HG03439 (cell line): ENCODE measurements at regions not wholly inside any gene's neighbourhood (a gene's known extent, or its start where the extent isn't known, plus 50 kb on each side); places are given as distances from the start of the nearest gene placed in this dataset.
"Not testable (repeated sequence)": the region's sequence is repeated elsewhere in the genome, so short reads cannot be mapped to it uniquely, and the experiment has no call there.

ENCODE experiments used
- ATAC-seq: cut with Tn5 transposase; IDR thresholded peaks from one replicate; pipeline ENCODE4 v1.9.1; 2021; ENCODE audit warnings: mild to moderate bottlenecking, moderate library complexity; ENCODE audit not compliant: unreplicated experiment

DNA sequence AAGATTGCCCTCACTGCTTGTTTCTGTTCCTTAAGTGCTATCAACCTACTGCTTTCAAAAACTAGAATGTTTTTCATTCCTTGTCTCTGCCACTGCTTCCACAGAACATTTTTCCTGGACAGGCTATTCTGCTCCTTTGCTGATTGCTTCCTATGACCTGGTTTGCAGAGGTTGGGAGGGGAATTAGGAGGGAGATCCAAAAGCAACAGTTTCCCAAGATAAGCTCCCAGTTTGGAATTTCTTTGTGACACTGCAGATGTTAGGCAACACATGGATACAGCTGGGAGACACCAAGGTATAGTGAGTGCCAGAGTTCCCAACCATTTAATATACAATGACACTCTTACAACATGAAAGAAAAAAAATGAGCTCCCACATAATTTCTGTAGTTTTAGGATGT, 1036.5 kb downstream of the ROBO2 start:
- no peak for ATAC-seq

- no peak for ATAC-seq
Observed at GRCh38 chr3:78077178-78077577, 1037.3 kb downstream of the ROBO2 start.

- ATAC-seq: no peak
Observed at GRCh38 chr3:78077842-78078241, 1037.9 kb downstream of the ROBO2 start.

DNA sequence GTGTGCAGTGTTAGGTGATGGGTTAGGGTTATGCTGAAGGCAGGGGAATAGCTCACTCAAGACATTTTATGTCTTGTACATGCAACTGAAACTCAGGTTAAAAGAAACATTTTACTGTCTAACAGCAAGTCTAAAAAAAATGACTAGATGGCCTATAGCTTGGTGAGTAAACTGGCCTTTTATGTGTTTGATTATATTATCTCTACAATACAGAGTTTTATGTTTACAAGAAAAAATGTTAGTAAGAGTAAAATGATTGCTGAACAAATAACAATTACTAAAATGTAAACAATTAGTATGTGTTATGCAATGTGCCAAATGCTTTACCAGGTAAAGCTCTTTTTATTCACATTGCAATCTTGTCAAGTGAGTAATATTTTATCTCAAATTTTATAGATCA, 1039.6 kb downstream of the ROBO2 start:
- ATAC-seq: no peak

DNA sequence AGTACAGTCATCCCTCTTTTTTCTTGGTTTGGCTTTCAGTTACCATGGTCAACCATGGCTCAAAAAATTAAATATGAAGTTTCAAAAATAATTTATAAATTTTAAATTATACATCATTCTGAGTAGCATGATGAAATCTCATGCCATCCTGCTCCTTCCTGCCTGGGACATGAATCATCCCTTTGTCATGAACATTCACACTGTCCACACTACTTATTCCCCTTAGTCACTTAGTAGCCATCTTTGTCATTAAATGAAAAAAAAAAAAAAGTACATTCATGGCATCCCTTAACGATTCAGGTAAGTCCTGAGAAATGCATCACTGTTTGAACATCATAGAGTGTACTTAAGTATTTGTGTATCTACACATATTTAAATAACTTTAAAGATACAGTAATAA, 1046.3 kb downstream of the ROBO2 start:
- no peak for ATAC-seq

DNA sequence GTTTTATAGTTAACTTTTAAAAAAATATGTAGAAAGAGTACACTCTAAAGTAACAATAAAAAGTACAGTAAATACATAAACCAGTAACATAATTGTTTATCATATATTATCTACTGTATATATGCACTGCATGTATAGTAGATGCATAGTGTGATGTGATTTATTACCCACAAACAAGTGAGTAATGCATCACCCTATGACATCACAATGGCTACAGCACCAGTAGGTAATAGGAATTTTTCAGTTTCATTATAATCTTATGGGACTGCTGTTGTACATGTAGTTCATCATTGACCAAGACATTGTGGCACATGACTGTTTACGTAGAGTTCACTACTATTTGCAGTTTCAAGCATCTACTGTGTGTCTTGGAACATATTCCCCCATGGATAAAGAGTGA, 1047.2 kb downstream of the ROBO2 start:
- ATAC-seq: no peak

- ATAC-seq: no peak
Observed at GRCh38 chr3:78088006-78088405, 1048.1 kb downstream of the ROBO2 start.

DNA sequence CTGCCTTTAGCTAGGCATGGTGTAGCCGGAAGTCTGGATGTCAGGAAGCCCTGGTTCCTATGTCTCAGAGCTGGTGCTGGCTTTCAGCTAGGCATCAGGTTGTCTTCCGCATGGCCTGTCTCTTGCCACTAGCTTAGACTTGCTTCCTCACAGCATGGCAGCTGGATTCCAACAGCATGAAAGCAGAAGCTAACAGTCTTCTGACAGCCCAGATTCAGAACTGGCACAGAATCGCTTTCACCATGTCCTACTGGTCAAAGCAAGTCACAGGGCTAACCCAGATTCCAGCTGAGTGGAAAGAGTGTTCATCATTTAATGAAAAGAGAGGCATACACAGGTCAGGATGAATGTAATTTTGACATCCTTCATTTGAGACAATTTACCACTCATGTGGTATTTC, 1050.5 kb downstream of the ROBO2 start:
- no peak for ATAC-seq

DNA sequence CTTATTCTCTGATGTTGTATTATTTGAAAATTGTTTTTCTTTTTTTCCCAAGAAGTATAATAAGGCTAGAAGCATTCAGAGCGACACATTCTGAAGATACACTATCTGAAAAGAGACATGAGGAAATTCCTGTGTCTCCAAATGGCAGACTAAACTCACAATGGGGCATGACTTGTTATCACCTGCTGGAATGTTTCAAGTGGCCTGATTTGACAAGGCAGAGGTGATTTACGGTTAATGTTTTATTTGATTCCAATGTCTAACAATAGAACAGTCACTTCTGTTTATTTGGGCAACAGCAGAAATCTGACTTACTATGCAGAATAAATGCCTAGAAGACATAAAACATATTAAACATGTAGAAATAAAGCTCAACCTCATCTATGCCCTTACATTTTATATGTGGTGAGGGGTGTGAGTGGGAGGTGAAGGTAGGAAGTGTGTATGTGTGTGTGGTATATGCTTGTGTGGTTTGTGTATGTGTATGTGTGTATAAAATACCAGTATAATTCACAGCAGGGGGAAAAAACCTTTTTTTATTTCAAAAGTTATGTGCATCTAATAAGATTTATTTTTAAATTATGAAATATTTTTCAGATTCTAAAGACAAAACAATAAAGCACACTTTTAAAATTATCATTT, 1051.7 kb downstream of the ROBO2 start:
- ATAC-seq: no peak

GRCh38 chr3:78092574-78092973, 1052.7 kb downstream of the ROBO2 start:
- not testable (repeated sequence) for ATAC-seq

- ATAC-seq: no peak
Observed at GRCh38 chr3:78096488-78097255, 1056.8 kb downstream of the ROBO2 start.

DNA sequence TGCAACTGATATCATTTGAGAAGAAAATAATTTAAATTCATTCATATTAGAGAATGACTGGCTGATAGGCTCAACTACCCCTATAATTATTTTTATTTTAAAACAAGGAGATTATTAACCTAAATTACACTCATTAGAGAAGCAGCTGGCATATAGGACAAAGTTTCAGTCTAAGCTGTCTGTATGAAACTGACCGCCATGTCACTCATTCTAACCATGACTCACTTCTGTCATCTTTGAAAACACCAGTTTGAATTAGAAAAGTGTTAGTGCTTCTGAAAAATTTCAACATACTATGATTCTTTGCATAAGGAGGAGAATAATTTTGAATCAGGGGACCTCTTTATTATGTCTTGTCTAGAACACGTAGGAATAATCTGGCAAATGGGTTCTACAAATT, 1058.5 kb downstream of the ROBO2 start:
- no peak for ATAC-seq

DNA sequence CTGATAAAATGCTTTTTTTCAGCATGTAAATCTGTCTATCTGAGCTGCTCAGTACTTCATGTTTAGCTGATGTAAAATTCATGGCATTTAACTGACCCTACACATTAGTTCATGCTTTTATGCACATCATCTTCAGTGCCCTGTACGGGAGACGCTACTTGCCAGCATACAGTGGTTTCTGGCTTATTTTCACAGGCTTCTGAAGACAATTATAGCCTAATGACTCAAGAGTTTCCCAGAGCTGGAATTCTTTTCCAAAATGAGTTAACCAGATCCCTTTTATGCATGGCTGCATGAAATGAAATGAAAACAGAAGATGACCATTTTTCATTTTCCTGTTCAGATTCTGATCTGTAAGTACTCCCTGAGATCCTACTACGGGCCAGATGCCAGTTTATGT, 1061.5 kb downstream of the ROBO2 start:
- no peak for ATAC-seq

DNA sequence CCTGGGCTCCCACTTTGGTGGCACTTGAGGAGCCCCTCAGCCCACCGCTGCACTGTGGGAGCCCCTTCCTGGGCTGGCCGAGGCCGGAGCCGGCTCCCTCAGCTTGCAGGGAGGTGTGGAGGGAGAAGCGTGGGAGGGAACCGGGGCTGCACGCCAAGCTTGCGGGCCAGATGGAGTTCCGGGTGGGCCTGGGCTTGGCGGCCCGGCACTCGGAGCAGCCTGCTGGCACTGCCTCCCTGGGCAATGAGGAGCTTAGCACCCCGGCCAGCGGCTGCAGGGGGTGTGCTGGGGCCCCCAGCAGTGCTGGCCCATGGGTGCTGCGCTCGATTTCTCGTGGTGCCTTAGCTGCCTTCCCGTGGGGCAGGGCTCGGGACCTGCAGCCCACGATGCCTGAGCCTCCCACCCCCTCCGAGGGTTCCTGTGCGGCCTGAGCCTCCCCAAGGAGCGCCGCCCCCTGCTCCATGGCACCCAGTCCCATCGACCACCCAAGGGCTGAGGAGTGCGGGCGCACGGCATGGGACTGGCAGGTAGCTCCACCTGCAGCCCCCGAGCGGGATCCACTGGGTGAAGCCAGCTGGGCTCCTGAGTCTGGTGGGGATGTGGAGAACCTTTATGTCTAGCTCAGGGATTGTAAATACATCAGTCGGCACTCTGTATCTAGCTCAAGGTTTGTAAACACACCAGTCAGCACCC, 1068.5 kb downstream of the ROBO2 start:
- ATAC-seq: not testable (repeated sequence)

GRCh38 chr3:78112291-78113010, 1072.6 kb downstream of the ROBO2 start:
- ATAC-seq: no peak

DNA sequence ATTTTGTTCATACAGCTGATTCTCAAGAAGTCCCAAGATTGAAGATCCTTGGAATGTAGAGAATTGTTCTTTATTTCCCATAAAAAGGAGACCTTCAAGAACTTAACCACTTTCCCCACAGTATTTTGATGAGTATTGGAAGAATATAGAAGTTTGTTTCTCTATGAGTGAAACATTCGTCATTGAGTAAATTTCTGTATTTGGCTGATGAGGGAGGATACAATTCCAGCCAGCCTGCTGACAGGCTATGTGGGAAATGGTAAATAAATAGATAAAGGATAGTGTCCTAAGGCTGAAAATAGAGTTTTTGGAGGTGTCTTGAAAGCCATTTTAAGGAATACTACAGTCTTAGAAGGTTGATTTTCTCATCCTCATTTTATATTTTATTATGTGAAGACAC, 1076.1 kb downstream of the ROBO2 start:
- ATAC-seq: no peak

GRCh38 chr3:78116874-78117273, 1077.0 kb downstream of the ROBO2 start:
- no peak for ATAC-seq

DNA sequence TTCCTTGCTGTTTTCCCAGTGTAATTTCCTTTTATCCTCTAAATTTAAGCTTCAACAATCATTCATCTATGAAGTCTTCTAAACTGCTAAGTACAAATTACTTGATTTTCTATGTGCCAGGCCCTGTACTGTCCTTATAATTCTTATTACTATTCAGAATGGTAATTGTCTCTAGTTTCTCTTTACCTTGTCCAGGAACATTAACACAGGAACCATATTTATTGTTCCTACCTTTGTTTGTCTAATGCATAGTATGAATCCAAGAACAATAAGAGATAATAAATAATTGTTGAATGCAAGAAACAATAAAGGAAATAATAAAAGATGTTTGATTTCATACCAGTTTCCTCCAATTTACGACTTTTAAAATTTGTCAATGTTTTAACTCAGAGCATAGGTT, 1083.2 kb downstream of the ROBO2 start:
- no peak for ATAC-seq

- no peak for ATAC-seq
Observed at GRCh38 chr3:78129707-78130106, 1089.8 kb downstream of the ROBO2 start.

DNA sequence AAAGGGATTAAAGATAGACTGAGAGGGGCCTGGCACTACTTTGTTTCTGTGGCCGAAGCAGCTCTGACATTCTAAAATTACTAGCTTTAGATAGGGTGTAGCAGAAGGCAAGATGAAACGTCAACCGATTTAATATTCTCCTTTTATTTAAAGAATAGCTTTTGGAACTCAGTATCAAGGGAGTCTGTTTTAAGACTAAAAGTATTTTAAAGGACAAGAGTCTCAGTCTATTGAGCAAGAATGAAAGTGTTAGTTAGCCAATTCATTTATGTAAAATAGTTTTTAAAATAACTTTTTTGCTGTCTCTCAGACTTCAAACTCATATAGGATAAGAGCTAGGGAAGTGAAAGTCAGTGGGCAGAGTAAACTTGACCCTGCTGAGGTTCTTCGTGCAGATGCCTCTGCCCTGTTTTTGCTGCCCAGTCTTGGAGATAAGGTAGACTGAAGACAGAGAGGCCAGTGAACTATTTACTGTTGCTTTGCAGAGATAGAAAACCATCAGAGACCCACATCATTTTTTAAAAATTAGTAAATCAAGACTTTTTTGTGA, 1090.9 kb downstream of the ROBO2 start:
- no peak for ATAC-seq

GRCh38 chr3:78134496-78134895, 1094.6 kb downstream of the ROBO2 start:
- ATAC-seq: no peak
